NCI-H2107 treated with DMSO at 0.1 percent for 48 hours (cell line): ENCODE measurements at regions not wholly inside any gene's neighbourhood (a gene's known extent, or its start where the extent isn't known, plus 50 kb on each side); places are given as distances from the start of the nearest gene placed in this dataset.
"Not testable (repeated sequence)": the region's sequence is repeated elsewhere in the genome, so short reads cannot be mapped to it uniquely, and the experiment has no call there.

Source experiments
- DNase-seq: peaks from one replicate; lab custom pipeline; 2025; ENCODE audit not compliant: unreplicated experiment; lab: John Stamatoyannopoulos, UW

- no peak for DNase-seq
Observed at GRCh38 chr6:121857551-121857950, 422.1 kb downstream of the GJA1 start.

DNA sequence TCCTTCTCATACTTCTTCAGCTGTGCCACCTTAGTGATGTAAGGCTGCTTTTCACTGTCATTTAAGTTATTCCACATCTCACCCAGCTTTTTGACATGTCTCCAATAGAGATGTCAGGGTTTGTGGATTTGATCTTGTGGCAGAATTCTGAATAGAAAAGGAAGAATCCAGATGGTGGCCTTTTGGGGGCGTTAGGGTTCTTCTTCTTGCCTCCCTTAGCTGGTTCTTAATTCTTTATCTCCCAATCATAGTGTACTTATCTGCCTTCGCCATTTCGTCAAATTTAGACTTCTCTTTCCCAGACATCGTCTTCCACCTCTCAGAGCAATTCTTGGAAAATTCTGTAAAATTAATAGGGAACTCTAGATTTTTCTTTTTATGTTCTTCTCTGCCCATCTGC is 422.9 kb downstream of the GJA1 start:
- DNase-seq: no peak

- DNase-seq: no peak
Observed at GRCh38 chr6:121858986-121859385, 423.5 kb downstream of the GJA1 start.

DNA sequence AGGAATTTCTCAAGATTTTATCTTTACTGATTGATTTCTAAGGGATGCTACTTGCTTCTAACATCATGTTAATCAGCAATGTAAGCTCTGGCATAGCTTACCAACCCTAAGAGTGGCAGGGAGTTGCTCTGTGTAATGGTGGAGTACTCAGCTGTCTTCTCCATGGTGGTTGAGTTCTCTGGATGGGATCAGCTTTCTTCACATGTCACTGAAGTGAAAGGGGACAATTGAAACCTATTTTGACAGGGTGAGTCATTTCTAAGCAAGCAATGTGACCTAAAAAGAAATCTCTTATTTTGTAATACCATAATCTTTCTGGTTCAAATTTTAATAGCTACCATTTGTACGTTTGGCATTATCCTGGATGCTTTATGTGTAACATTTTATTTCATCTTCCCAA is 430.4 kb downstream of the GJA1 start:
- no peak for DNase-seq

- DNase-seq: no peak
Observed at GRCh38 chr6:121867095-121867494, 431.6 kb downstream of the GJA1 start.

DNA sequence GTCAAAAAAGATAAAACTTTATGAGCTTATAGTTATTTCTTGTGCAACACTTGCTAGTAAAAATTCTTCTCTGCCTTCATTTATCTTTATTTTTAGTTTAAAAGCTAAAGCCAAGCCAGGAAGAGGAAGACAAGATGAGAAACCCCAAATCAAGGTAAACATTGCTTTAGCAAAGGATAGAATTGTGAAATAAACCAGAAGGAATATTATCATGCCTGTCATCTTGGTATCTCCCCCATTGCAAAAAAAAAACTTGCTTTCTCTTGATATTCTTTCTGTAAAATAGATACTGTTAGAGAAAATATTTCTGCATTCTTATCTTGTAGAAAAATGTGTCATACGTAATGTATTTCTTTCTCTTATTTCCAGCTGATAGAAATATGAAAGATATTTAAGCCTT is 432.8 kb downstream of the GJA1 start:
- no peak for DNase-seq

- no peak for DNase-seq
Observed at GRCh38 chr6:121873595-121873994, 438.1 kb downstream of the GJA1 start.

DNA sequence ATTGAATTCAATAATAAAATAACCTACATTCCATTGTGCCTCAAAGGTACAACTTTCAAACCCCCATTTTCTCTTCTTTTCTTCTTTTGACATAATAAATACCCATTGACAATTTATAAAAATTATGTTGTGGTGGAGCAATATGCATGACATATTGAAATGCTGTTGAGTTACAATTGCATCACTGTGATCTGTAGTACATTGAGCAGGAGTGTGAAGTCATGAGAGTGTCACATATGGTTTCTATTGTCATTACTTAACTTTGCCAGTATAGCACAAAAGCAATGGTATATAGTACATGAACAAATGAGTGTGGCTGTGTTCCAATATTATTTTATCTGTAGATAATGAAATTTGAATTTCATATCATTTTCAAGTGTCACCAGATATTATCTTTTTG is 441.3 kb downstream of the GJA1 start:
- no peak for DNase-seq

GRCh38 chr6:121879149-121879548 is 443.7 kb downstream of the GJA1 start:
- no peak for DNase-seq

DNA sequence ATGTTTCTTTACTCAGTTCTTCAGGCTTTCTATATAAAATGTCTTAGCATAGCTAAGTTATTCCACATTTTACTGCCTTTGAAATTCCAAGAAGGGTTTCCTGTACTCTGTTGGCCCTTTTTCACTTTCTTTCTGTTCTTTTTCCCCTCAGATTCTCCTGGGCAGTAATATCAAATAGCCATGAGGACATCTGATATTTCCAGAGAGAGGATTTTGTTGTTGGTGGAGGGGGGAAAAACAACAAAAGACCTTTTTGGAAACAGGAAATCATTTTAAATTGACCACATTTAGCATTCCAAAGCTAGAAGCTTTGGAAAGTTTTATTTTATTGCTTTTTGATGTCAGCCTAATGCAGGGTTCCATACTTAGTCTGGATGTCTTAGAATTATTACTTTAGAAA is 445.4 kb downstream of the GJA1 start:
- no peak for DNase-seq

- DNase-seq: no peak
Observed at GRCh38 chr6:121881974-121882667, 446.7 kb downstream of the GJA1 start.

DNA sequence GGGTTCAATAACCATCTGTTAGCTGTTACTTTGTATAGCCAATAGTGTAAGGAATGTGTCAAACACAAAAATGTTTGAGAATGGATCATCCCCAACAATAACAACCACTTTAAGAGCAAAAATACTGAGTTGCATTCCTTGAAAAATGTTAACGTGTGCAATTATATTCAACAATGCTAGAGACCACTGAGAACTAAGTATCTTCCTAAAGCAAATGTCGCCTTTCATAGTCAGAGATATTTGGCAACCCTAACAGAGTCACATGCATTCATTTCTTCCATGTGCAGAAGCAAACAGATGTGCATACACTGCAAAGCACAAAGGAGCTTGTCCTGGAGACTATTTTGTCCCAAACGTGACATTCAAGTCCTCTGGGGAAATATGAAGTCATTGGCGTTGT is 448.6 kb downstream of the GJA1 start:
- no peak for DNase-seq

DNA sequence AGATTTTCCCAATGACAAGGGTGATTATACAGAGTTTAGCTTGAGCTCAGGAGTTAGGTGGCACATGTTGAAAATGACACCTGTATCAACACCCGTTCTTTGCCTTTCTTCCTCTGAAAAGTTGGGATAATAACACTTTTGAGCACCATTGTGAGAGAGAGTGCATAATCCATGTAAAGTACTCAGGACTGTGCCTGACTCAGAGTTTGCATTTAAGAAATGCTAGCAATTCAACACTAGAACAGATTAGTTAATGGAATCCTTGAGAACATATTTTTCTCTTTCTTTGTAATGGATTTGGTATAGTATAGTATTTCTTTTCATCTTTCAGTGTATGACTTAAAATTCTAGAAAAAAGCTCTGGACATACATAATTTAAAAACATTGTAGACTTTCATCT is 449.2 kb downstream of the GJA1 start:
- DNase-seq: no peak

DNA sequence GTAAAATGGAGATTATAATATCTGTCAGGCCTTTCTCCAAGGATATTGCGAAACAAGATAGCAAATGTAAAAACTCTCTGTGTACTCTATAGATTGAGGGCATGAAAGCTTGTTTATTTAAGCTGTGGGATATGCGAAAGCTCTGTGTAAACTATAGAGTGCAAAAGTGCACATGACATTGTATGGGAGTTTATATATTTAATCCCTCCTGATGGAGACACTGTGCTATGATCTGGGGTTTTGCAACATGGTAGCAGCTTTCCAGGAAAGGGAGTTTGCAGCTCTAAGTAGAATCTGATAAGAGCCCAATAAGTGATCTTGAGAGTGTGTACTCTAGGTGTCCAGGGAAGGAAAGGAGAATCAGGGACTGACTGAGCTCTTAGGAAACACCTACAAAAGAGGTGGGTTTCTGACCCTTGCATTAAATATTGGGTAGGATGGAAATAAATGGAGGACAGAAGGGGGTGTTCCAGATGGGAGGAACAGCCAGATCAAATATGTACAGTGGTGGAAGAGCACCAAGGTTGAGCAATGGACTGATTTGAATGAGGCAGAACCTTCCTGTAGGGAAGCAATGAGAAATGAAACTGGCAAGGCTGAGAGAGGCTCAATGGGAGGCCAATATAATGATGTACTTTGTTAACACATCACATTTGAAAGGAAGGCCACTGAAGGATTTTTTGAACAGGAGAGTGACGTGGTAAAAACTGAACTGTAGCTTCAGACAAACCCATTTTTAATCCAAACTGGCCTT is 450.1 kb downstream of the GJA1 start:
- no peak for DNase-seq

DNA sequence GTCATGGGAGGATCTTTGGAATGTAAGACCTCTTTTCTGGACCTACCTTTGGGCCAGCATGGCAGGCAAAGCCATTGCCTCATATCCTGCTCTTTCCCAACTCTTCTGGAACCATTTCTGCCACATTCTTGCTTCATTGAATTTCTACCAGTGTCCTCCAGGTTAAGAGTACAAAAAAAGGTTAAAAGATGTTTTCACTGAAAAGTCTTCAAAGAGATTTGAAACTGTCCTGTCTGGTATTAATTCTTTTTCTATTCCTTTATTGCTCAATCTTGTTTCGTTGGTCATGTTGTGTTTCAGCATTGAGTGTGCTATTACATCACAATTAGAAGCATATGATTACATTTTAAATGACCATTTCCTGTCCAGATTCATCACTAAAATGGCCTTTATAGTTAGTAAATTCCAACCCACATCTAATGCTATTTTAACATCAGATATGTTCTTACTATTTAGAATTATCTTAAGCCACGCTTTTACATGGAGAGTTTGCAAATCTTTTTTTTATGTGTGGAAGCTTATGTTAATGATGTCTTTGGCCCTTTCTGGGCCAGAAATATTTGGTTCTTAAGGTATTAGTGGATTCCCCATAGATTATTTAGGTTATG is 450.9 kb downstream of the GJA1 start:
- DNase-seq: no peak

DNA sequence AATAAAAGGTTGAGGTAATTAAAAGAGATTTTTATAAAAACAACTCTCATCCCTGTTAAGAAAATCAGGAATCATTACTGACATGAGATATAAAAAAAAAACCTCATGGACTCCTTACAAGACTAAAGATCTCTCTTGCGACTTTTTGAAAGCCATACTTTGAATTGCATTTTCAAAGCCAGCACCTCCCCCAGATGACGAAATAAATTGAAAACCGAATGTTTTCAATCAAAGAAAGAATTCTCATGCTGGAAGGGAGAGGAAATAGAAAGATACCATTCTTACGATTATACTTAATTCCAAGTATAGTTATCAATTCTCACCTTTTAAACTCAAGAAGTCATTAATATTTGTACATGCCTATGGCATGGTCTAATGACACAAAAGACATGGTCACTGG is 452.3 kb downstream of the GJA1 start:
- DNase-seq: no peak

DNA sequence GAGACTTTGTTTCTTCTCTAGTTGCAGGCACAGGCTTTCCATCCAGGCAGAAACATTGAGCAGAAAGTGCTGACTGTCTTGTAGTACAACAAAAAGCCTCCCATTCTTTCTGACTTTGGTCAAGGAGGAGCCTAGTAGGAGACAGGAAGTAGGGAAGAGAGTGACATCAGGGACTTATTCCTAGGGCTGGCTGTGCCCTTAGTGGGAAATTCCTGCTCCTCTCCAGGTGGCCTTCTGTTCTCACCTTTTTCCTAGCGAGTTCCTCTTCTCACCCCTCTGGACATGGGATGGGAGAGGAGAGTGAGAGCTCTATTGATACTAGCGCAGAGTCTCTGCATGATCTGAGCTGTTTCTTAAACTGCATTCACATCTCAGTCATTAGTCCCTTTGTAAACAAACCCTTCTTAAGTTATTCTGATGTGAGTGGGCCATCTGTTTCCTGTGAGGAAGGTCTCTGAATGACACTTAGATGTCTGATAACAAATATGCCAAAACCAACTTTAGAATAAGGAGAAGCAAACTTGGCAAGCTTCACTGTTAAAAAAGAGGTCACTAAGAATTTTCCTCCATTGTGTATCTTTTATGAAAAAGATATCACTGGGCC is 455.0 kb downstream of the GJA1 start:
- no peak for DNase-seq

- not testable (repeated sequence) for DNase-seq
Observed at GRCh38 chr6:121895731-121896130, 460.3 kb downstream of the GJA1 start.

DNA sequence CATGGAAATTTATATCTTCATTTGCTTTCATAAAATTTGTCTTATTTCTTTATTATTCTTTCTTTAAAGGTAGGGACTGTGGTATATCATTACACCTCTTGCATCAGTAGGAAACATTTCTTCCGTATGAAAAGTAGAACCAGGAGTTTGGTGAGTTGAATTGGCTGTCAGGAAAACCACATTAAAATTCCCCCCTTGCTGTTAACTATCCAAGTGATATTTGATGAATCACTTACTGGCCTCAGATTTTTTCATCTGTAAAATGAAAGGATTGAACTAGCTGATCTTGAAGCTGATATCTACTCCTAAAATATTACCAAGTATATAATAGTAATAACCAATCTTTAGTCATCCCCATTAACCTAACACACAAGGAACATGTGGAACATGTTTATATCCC is 460.9 kb downstream of the GJA1 start:
- DNase-seq: no peak

GRCh38 chr6:121896771-121897170 is 461.3 kb downstream of the GJA1 start:
- no peak for DNase-seq

DNA sequence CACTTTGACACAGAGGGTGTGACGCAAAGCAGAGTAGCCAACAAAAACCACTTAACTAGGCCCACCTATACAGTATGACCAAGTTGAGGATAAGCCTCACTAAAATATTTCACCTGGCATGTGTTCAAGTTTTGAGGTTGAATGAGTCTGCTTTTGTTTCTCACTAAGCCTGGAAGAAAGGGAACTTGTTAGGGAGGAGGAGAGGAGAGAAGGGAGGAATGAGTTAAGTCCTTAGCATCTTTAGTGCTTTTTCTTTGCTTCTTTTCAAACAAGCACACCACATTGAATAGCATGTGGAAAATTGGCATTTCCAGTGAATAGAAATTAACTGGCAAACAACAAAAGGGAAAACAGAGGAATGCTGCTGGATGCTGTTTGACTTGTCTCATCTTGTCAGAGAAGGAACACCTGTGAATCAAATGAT is 461.9 kb downstream of the GJA1 start:
- DNase-seq: no peak

GRCh38 chr6:121901432-121901831 is 466.0 kb downstream of the GJA1 start:
- DNase-seq: no peak
